Adrenal gland (tissue), 9 donors: ENCODE measurements at regions not wholly inside any gene's neighbourhood (a gene's known extent, or its start where the extent isn't known, plus 50 kb on each side); places are given as distances from the start of the nearest gene placed in this dataset.

Experiments used
- DNase-seq, 7 donors: peaks; one replicate each; pipeline ENCODE4 v3.0.0-alpha.2; 2019 to 2020
- H3K27ac ChIP-seq, 5 donors: fragments of 200-600 bp; sonication (generic) in 4 of 5; 1 replicate in 3 of 5; 2 replicates in 2 of 5; pipeline versions ENCODE4 v1.5.1 to v1.8.0; 2016 to 2020; ENCODE audit warnings: mild to moderate bottlenecking in 1 of 5
- H3K27me3 ChIP-seq: fragments of 200-600 bp; 2 replicates; pipeline ENCODE4 v1.8.0; 2021
- H3K36me3 ChIP-seq, 2 donors: fragments of 200-600 bp; replicated peaks in 1 of 2; 1 replicate in 1 of 2; 2 replicates in 1 of 2; pipeline versions ENCODE4 v1.5.1 to v1.8.0; 2018 to 2022
- H3K4me1 ChIP-seq, 2 donors: fragments of 200-600 bp; replicated peaks in 1 of 2; 1 replicate in 1 of 2; 2 replicates in 1 of 2; pipeline versions ENCODE4 v1.5.1 to v1.8.0; 2018 to 2021
- H3K4me3 ChIP-seq, 4 donors: fragments of 200-600 bp; sonication (generic) in 3 of 4; one replicate each; pipeline ENCODE4 v1.5.1; 2016 to 2018
- H3K9me3 ChIP-seq, 3 donors: fragments of 200-600 bp; sonication (generic) in 1 of 3; replicated peaks in 1 of 3; 1 replicate in 2 of 3; 2 replicates in 1 of 3; pipeline versions ENCODE4 v1.5.1 to v1.8.0; 2016 to 2021
- CTCF ChIP-seq, 6 experiments: fragments of 450-650 bp in 4 of 6; fragments of 200-600 bp in 2 of 6; sonication (generic) in 1 of 6; IDR thresholded peaks; 1 replicate in 5 of 6; 2 replicates in 1 of 6; pipeline versions ENCODE4 v1.5.1 to v1.8.0; 2016 to 2021; ENCODE audit warnings: antibody characterized with exemption in 6 of 6, mild to moderate bottlenecking in 2 of 6, moderate library complexity in 1 of 6
- POLR2A ChIP-seq, 2 donors: fragments of 450-650 bp; IDR thresholded peaks; one replicate each; pipeline ENCODE4 v1.6.1; 2017; ENCODE audit warnings: antibody characterized with exemption in 2 of 2, mild to moderate bottlenecking in 2 of 2, moderate library complexity in 1 of 2
- WGBS, 4 donors: extraction: QIAGEN DNeasy Blood & Tissue Kit in 2 of 4; methylation state at CpG; one replicate each; pipeline versions ENCODE4 v1.1.5 to v1.1.7; 2013 to 2017; 5-methylcytosine and 5-hydroxymethylcytosine counted together
- intact Hi-C, 2 donors: fragments of 100-400 bp; cut with DNase I; formaldehyde crosslinking; loops; one replicate each; pipeline versions ENCODE4 v1.14.1 to v1.15.0; 2022 to 2023
- donor health status: healthy with polysubstance abuse.
- donor health status: Bipolar disorder and iron deficiency.
- donor health status: DM: yes; HTN: yes; CAD: no.
- donor health status: DM: no; HTN: no; CAD: no.
- donor health status: DM: no; HTN: no; CAD: no.

DNA sequence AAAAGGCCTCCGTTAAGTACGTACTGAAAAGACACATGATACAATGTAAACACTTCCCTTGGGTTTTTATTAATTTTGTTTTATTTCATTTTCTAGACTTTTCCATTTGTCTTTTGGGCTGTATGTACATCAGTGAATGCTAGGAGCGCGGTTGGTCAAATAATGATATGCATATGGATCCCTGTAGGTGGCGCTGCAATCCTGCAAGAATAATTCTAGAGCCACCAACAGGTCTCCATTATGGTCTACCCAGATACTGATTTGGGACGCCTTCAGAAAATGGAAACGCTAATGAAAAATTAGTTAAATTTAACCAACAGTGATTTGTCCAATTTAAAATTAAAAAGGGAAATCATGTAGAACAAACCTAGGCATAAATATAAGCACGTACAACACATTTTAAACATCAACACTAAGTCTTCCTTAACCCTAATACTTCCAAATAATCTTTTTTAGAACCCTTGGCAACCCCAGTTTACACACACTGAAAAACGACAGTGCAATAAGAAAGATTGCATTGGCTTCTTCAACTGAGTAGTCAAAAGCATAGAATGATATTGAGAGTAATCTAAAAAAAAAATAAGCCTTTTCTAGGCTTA lies 433.5 kb downstream of the RFPL4B start:
- H3K9me3 ChIP-seq = no peaks in the 10 kb centered on the region
- intact Hi-C loops = loop anchor here in 1 of 2 donors (5.0 kb wide), 1 partner anchor 1127 kb away; no protein-coding TSS in a partner anchor
- no peak overlapping the region for H3K27ac ChIP-seq
- H3K4me3 ChIP-seq = no peak overlapping the region
- DNase-seq = peak; percentile 53 to 87 (median 67)
- no peaks in the 10 kb centered on the region for H3K36me3 ChIP-seq
- WGBS, 4 donors = 14 to 18% (median 16%) methylated on average over 9 of the region's 9 CpGs
- TF ChIP-seq CTCF (IDR thresholded peaks at IDR 0.05) (peak; percentile 75 to 86 (median 80)), POLR2A (IDR thresholded peaks at IDR 0.05) (no peak)
- no peaks in the 10 kb centered on the region for H3K27me3 ChIP-seq
- no peaks in the 10 kb centered on the region for H3K4me1 ChIP-seq

- Histone ChIP-seq H3K27me3 (no peaks in the 10 kb centered on the region), H3K9me3 (no peaks in the 10 kb centered on the region), H3K36me3 (no peaks in the 10 kb centered on the region), H3K27ac (no peak overlapping the region), H3K4me3 (no peak overlapping the region), H3K4me1 (no peaks in the 10 kb centered on the region)
- TF ChIP-seq CTCF (IDR thresholded peaks at IDR 0.05) (no peak), POLR2A (IDR thresholded peaks at IDR 0.05) (no peak)
- intact Hi-C loops = loop anchor here in 1 of 2 donors (5.0 kb wide), 1 partner anchor 1126 kb away; no protein-coding TSS in a partner anchor
- 49 to 61% (median 57%) methylated on average over 2 of the region's 2 CpGs for WGBS, 4 donors
- DNase-seq = no peak
Observed at GRCh38 chr6:112781241-112781640, 434.1 kb downstream of the RFPL4B start.

DNA sequence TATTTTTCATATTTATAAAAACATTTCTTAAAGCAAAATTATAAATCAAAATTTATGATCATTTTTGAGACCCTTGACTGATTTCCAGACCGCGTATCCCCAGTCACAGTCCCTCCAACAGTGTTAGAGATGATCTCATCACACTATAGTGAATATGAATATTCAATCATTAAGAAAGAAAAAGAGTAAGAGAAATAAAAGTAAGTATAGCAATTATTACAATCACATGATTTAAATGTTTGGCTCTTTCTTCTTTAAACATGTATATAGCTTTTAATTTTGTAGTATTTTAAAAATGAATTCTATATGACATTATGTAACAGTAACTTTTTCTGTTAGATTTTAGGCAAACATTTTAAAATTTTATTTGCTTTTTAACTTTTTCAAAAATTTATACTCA lies 438.3 kb downstream of the RFPL4B start:
- no peak for DNase-seq
- Histone ChIP-seq H3K9me3 (no peaks in the 10 kb centered on the region), H3K27ac (no peak overlapping the region), H3K27me3 (no peaks in the 10 kb centered on the region), H3K36me3 (no peaks in the 10 kb centered on the region), H3K4me1 (no peaks in the 10 kb centered on the region), H3K4me3 (no peak overlapping the region)
- 92 to 93% (median 92%) methylated on average over 2 of the region's 2 CpGs for WGBS, 4 donors
- intact Hi-C loops = no loop called here
- TF ChIP-seq POLR2A (IDR thresholded peaks at IDR 0.05) (no peak), CTCF (IDR thresholded peaks at IDR 0.05) (no peak)

GRCh38 chr6:112786801-112787200 lies 439.7 kb downstream of the RFPL4B start:
- intact Hi-C loops = no loop called here
- 79 to 97% (median 83%) methylated on average over 2 of the region's 2 CpGs for WGBS, 4 donors
- no peak overlapping the region for H3K4me3 ChIP-seq
- no peaks in the 10 kb centered on the region for H3K4me1 ChIP-seq
- H3K27me3 ChIP-seq = no peaks in the 10 kb centered on the region
- H3K36me3 ChIP-seq = no peaks in the 10 kb centered on the region
- TF ChIP-seq CTCF (IDR thresholded peaks at IDR 0.05) = no peak
- TF ChIP-seq POLR2A (IDR thresholded peaks at IDR 0.05) = no peak
- no peaks in the 10 kb centered on the region for H3K9me3 ChIP-seq
- no peak overlapping the region for H3K27ac ChIP-seq
- no peak for DNase-seq
